Vagina (tissue), 2 donors: ENCODE measurements at regions not wholly inside any gene's neighbourhood (a gene's known extent, or its start where the extent isn't known, plus 50 kb on each side); places are given as distances from the start of the nearest gene placed in this dataset.
"Not testable (repeated sequence)": the region's sequence is repeated elsewhere in the genome, so short reads cannot be mapped to it uniquely, and the experiment has no call there.

ENCODE experiments used
- DNase-seq, 2 donors: peaks; one replicate each; pipeline ENCODE4 v3.0.0-alpha.2; 2017; ENCODE audit errors: extremely low spot score in 2 of 2
- H3K27ac ChIP-seq: fragments of 200-600 bp; sonication (generic); one replicate; pipeline ENCODE4 v1.5.1; 2019
- H3K27me3 ChIP-seq: fragments of 200-600 bp; sonication (generic); one replicate; pipeline ENCODE4 v1.5.1; 2019
- H3K36me3 ChIP-seq, 2 donors: fragments of 200-600 bp; sonication (generic); one replicate each; pipeline ENCODE4 v1.5.1; 2017 to 2019
- H3K4me1 ChIP-seq: fragments of 200-600 bp; sonication (generic); one replicate; pipeline ENCODE4 v1.5.1; 2019
- H3K4me3 ChIP-seq, 2 donors: fragments of 200-600 bp; sonication (generic); 1 replicate in 1 of 2; 2 replicates in 1 of 2; pipeline ENCODE4 v1.5.1; 2016 to 2019
- H3K9me3 ChIP-seq: fragments of 200-600 bp; sonication (generic); one replicate; pipeline ENCODE4 v1.5.1; 2019
- intact Hi-C: fragments of 100-400 bp; cut with DNase I; formaldehyde crosslinking; loops from one replicate; pipeline ENCODE4 v1.15.1; 2023

DNA sequence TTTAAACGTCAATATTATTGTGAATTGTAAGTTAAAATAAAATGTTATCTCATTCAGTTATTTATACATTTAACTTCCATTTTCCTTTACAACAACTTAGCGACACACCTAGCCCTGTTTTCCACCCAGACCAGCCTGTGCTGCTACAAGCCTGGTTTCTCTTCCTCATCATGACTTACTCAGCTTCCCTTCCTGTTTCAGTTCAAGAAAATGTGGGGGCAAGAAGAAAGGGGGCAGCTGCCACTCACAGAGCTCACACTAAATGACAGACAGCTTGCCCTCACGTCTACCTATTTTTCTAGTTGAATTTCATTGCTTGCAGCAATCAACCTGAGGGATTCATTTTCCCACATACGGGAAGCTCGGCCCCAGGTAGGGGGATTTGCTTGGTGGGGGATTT lies 496.4 kb downstream of the GOLGA6L6 start:
- DNase-seq, H3K27me3 ChIP-seq, intact Hi-C loops, H3K4me3 ChIP-seq, H3K27ac ChIP-seq, H3K36me3 ChIP-seq, H3K9me3 ChIP-seq, H3K4me1 ChIP-seq: not testable (repeated sequence)

GRCh38 chr15:20040691-20041090 lies 500.9 kb downstream of the GOLGA6L6 start:
- H3K4me3 ChIP-seq, H3K9me3 ChIP-seq, intact Hi-C loops, DNase-seq, H3K36me3 ChIP-seq, H3K27ac ChIP-seq, H3K4me1 ChIP-seq, H3K27me3 ChIP-seq: not testable (repeated sequence)

DNA sequence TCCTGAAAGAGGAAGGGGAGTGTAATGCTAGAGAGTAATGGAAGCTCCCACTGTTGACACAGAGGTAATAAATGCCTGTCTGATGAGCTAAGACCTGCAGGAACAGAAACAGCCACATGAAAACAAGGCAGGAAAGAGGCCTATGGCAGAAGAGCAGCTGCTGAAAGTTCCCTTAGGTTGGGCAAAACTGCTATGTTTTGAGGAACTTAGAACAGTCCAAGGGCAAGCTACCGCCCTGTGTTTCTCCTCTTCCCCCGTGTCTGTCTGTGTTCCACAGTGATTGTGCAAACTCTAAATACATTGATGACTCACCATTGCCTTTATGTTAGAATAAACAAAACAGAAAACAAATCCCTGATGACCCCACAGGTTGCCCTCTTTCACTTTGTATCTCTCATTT lies 516.6 kb downstream of the GOLGA6L6 start:
- intact Hi-C loops, result not testable (repeated sequence)

GRCh38 chr15:20022349-20022748 lies 519.3 kb downstream of the GOLGA6L6 start:
- DNase-seq, H3K4me3 ChIP-seq, H3K27me3 ChIP-seq, H3K36me3 ChIP-seq, H3K4me1 ChIP-seq, H3K27ac ChIP-seq, H3K9me3 ChIP-seq, intact Hi-C loops: not testable (repeated sequence)

More for the DNA sequence above, 516.6 kb downstream of the GOLGA6L6 start:
- H3K4me3 ChIP-seq, H3K4me1 ChIP-seq, H3K36me3 ChIP-seq, H3K27ac ChIP-seq, H3K27me3 ChIP-seq, DNase-seq, H3K9me3 ChIP-seq: not testable (repeated sequence)

GRCh38 chr15:20021351-20021750 lies 520.2 kb downstream of the GOLGA6L6 start:
- H3K27me3 ChIP-seq, H3K36me3 ChIP-seq, intact Hi-C loops, H3K27ac ChIP-seq, H3K4me3 ChIP-seq, H3K4me1 ChIP-seq, DNase-seq, H3K9me3 ChIP-seq: not testable (repeated sequence)

GRCh38 chr15:20020588-20020987 lies 521.0 kb downstream of the GOLGA6L6 start:
- H3K9me3 ChIP-seq, DNase-seq, H3K27ac ChIP-seq, H3K27me3 ChIP-seq, H3K36me3 ChIP-seq, intact Hi-C loops, H3K4me1 ChIP-seq, H3K4me3 ChIP-seq: not testable (repeated sequence)

DNA sequence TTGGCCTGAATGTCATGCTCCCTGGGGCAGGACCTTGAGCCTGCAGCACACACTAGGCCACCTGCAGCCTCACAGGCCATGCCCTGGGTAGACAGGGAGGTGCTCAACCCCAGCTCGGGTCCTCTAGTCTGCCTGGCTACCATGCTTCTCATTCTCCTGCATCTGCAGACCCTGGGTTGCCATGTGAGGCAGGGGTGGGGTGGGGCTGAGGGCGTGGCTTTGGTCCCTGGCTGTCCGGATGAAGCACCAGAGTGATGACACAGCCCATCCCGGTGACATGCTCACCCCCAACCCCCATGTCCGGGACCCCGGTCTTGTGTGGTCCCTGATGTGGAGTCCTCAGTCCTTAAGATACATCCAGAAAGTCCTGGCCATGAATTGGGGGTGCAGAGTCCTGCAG lies 521.8 kb downstream of the GOLGA6L6 start:
- DNase-seq, H3K36me3 ChIP-seq, intact Hi-C loops, H3K27me3 ChIP-seq, H3K9me3 ChIP-seq, H3K4me3 ChIP-seq, H3K27ac ChIP-seq, H3K4me1 ChIP-seq: not testable (repeated sequence)

GRCh38 chr15:20017581-20017980 lies 524.0 kb downstream of the GOLGA6L6 start:
- H3K9me3 ChIP-seq, intact Hi-C loops, H3K27ac ChIP-seq, H3K4me1 ChIP-seq, H3K27me3 ChIP-seq, H3K4me3 ChIP-seq, H3K36me3 ChIP-seq, DNase-seq: not testable (repeated sequence)

DNA sequence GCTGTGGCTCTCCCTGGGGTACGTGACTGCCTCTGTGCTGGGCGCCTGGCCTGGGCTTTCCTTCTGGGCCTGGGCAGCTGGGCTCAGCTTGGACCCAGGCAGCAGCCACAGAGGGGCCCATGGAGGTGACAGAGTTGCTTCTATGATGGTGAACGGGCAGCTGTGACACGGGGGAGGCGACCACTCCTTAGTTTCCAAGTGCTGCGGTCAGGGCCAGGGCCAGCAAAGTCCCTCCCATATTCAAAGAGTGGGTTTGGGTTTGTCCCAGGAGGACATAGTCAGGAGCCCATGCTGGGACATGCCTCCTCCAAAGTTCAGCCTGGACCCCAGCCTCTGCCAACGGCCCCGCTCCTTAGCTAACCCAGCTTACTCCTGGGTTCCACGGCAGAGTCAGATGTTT lies 524.7 kb downstream of the GOLGA6L6 start:
- H3K9me3 ChIP-seq, H3K27me3 ChIP-seq, H3K4me1 ChIP-seq, H3K36me3 ChIP-seq, intact Hi-C loops, H3K27ac ChIP-seq, H3K4me3 ChIP-seq, DNase-seq: not testable (repeated sequence)

- H3K4me1 ChIP-seq, H3K4me3 ChIP-seq, H3K27ac ChIP-seq, H3K9me3 ChIP-seq, intact Hi-C loops, H3K27me3 ChIP-seq, H3K36me3 ChIP-seq: not testable (repeated sequence)
- DNase-seq, result peak in 1 of 2 donors; percentile 22
These were observed 528.8 kb downstream of the GOLGA6L6 start for GRCh38 chr15:20012837-20013236.

GRCh38 chr15:20010759-20011158 lies 530.8 kb downstream of the GOLGA6L6 start:
- H3K9me3 ChIP-seq, H3K36me3 ChIP-seq, H3K4me1 ChIP-seq, H3K4me3 ChIP-seq, intact Hi-C loops, H3K27ac ChIP-seq, H3K27me3 ChIP-seq: not testable (repeated sequence)
- peak; percentile 58 to 77 for DNase-seq

DNA sequence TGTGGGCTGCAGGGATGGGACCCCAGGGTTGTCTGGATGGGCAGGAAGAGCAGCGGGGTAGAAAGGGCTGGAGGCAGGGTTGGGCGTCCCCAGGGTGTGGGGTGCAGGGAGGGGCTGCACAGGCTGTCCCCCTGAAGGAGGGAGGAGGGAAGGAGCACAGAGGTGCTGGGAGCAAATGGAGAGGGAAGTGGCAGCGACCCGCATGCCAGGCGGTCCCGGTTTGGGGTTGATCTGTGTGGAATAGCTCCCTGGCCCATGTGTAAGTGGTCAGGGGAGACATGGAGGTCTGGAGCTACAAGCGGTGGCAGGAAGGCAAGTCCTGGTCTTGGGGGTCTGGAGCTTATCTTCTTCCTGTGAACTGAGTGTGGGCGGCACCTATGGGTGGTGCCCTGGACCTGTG lies 532.0 kb downstream of the GOLGA6L6 start:
- H3K4me3 ChIP-seq, H3K27me3 ChIP-seq, H3K4me1 ChIP-seq, intact Hi-C loops, DNase-seq, H3K36me3 ChIP-seq, H3K27ac ChIP-seq, H3K9me3 ChIP-seq: not testable (repeated sequence)

- H3K4me1 ChIP-seq, intact Hi-C loops: not testable (repeated sequence)
These were observed 534.3 kb downstream of the GOLGA6L6 start for GRCh38 chr15:20007338-20007737.

GRCh38 chr15:20003471-20003870 lies 538.1 kb downstream of the GOLGA6L6 start:
- intact Hi-C loops, H3K27ac ChIP-seq, H3K4me3 ChIP-seq, H3K4me1 ChIP-seq, DNase-seq, H3K36me3 ChIP-seq, H3K27me3 ChIP-seq, H3K9me3 ChIP-seq: not testable (repeated sequence)

More at GRCh38 chr15:20007338-20007737, 534.3 kb downstream of the GOLGA6L6 start:
- H3K36me3 ChIP-seq, H3K27ac ChIP-seq, DNase-seq, H3K27me3 ChIP-seq, H3K9me3 ChIP-seq, H3K4me3 ChIP-seq: not testable (repeated sequence)

- H3K27ac ChIP-seq, H3K9me3 ChIP-seq, DNase-seq, H3K4me3 ChIP-seq, intact Hi-C loops, H3K36me3 ChIP-seq, H3K4me1 ChIP-seq, H3K27me3 ChIP-seq: not testable (repeated sequence)
These were observed 539.0 kb downstream of the GOLGA6L6 start for GRCh38 chr15:20002560-20002959.
